ENCODE measurements at regions not wholly inside any gene's neighbourhood (a gene's known extent, or its start where the extent isn't known, plus 50 kb on each side); places are given as distances from the start of the nearest gene placed in this dataset.

DNA sequence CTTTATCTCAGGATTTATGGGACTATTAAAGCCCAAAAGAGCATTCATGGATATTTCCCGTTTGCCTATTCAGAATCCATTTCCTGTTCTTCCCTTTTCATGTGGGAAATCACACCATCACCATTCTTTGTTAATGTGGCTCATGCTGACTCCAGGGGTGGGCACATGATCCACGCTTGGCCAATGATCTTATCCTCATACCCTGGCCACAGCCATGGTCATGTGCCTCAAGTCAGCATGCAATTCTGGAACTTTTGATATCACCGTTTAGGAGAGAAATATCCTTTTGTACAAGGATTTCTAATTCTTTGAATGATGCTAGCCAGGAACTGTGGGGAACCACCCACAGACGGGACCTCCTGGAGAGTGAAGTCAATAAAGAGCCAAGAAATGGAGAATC, 272.2 kb downstream of the PRELID2 start:
- peak; percentile 81 for DNase-seq (ENCODE audit: low read depth, low spot score)
- TF ChIP-seq, protein P1, sequence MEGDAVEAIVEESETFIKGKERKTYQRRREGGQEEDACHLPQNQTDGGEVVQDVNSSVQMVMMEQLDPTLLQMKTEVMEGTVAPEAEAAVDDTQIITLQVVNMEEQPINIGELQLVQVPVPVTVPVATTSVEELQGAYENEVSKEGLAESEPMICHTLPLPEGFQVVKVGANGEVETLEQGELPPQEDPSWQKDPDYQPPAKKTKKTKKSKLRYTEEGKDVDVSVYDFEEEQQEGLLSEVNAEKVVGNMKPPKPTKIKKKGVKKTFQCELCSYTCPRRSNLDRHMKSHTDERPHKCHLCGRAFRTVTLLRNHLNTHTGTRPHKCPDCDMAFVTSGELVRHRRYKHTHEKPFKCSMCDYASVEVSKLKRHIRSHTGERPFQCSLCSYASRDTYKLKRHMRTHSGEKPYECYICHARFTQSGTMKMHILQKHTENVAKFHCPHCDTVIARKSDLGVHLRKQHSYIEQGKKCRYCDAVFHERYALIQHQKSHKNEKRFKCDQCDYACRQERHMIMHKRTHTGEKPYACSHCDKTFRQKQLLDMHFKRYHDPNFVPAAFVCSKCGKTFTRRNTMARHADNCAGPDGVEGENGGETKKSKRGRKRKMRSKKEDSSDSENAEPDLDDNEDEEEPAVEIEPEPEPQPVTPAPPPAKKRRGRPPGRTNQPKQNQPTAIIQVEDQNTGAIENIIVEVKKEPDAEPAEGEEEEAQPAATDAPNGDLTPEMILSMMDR (IDR thresholded peaks at IDR 0.05; ENCODE audit: low read depth, low read length), result no peak
- no peak overlapping the region for H3K4me3 ChIP-seq (ENCODE audit: low read depth, low read length)
- in situ Hi-C loops (cut with HindIII; ENCODE audit: low sequenced_read_pairs), result no loop called here

DNA sequence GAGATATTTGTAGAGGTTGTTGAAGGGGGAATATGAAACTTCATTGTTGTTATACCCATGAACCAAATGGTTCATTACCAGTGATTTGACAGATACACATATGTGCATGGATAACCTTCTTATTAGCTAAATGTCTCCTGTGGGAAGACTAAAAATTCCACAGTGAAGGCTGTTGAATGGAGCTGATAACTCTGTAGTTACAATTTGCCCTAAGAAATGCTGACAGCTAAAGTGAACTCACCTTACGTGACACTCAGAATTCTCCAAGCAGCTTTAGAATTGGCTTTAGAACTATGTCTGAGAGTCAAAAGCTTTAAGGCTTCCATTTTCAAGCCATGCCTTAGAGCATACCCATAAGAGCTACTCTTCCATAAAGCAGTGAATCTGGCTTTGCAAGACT, 276.9 kb downstream of the PRELID2 start:
- in situ Hi-C loops (cut with HindIII; ENCODE audit: low sequenced_read_pairs), result no loop called here

DNA sequence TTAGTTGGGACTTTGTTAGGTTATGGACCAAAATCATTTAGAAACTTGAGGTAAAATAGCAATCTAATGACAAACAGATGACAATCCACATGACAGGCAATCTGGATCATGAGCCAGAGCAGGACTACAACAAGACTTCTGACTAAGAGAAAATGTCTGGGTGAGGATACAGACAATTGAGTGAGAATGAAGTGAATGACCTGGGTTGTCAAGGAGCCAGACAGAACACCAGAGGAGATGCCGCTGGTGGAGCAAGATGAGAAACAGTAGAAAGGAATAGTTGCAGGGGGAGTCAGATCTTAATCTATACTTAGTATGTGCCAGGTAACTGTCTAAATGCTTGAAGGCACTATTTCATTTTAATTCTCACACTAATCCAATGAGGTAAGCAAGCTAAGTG, 277.8 kb downstream of the PRELID2 start:
- in situ Hi-C loops (cut with HindIII; ENCODE audit: low sequenced_read_pairs), result no loop called here
- no peak overlapping the region for H3K4me3 ChIP-seq (ENCODE audit: low read depth, low read length)
- TF ChIP-seq, protein P1 (IDR thresholded peaks at IDR 0.05; ENCODE audit: low read depth, low read length), result no peak
- no peak for DNase-seq (ENCODE audit: low read depth, low spot score)

More for the DNA sequence above, 276.9 kb downstream of the PRELID2 start:
- H3K4me3 ChIP-seq (ENCODE audit: low read depth, low read length), result no peak overlapping the region
- TF ChIP-seq, protein P1 (IDR thresholded peaks at IDR 0.05; ENCODE audit: low read depth, low read length), result no peak
- DNase-seq (ENCODE audit: low read depth, low spot score), result no peak

DNA sequence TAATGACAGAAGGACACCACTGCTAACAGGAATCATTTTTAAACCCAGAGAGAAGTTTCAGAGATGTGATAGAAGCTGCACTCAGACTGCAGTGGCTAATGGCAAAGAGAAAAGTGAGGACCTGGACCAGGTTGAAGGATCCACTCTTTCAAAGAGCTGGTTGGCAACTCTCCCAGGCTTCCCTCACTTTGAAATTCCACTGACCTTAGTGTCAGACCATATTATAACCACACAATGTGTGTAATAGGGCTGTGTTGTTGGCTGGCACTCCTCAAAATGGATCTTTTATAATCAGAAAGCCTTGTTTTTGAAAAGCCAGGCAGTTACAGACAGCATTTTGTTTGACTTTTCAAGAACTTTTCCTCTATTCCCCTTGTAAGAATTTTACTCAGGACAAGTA, 280.7 kb downstream of the PRELID2 start:
- H3K4me3 ChIP-seq (ENCODE audit: low read depth, low read length), result no peak overlapping the region
- DNase-seq (ENCODE audit: low read depth, low spot score), result peak; percentile 87
- TF ChIP-seq, protein P1 (IDR thresholded peaks at IDR 0.05; ENCODE audit: low read depth, low read length), result no peak
- in situ Hi-C loops (cut with HindIII; ENCODE audit: low sequenced_read_pairs), result no loop called here

GRCh38 chr5:145553177-145553576, 282.0 kb downstream of the PRELID2 start:
- in situ Hi-C loops (cut with HindIII; ENCODE audit: low sequenced_read_pairs), result no loop called here
- no peak for DNase-seq (ENCODE audit: low read depth, low spot score)
- TF ChIP-seq, protein P1 (IDR thresholded peaks at IDR 0.05; ENCODE audit: low read depth, low read length), result no peak

DNA sequence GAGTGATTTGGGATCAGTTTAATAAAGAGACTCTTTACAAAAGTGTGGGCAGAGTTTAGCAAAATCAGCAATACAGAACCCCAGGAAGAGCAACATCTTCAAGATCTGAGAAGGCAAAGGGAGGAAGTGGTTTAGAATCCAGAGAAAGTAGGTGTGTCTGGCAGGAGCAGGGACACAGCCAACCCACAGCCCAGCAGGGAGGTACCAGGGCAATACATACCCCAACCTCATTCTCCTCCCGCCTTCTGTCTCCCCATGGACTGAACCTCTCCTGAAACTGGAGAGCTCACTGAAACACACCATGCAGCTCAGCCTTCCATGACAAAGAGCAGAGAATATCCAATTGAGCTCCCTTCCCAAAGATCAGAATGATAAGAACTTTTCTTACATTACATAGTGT, 283.4 kb downstream of the PRELID2 start:
- in situ Hi-C loops (cut with HindIII; ENCODE audit: low sequenced_read_pairs), result no loop called here
- H3K4me3 ChIP-seq (ENCODE audit: low read depth, low read length), result no peak overlapping the region
- TF ChIP-seq, protein P1 (IDR thresholded peaks at IDR 0.05; ENCODE audit: low read depth, low read length), result no peak
- DNase-seq (ENCODE audit: low read depth, low spot score), result peak; percentile 20

More at GRCh38 chr5:145553177-145553576, 282.0 kb downstream of the PRELID2 start:
- H3K4me3 ChIP-seq (ENCODE audit: low read depth, low read length), result no peak overlapping the region

- TF ChIP-seq, protein P1 (IDR thresholded peaks at IDR 0.05; ENCODE audit: low read depth, low read length), result no peak
- DNase-seq (ENCODE audit: low read depth, low spot score), result no peak
- in situ Hi-C loops (cut with HindIII; ENCODE audit: low sequenced_read_pairs), result no loop called here
- no peak overlapping the region for H3K4me3 ChIP-seq (ENCODE audit: low read depth, low read length)
Measured at GRCh38 chr5:145548097-145548496, 287.0 kb downstream of the PRELID2 start.
